WTC11 (cell line): ENCODE measurements at regions not wholly inside any gene's neighbourhood (a gene's known extent, or its start where the extent isn't known, plus 50 kb on each side); places are given as distances from the start of the nearest gene placed in this dataset.

Source experiments
- ATAC-seq: fragments of 200-7000 bp; cut with Tn5 transposase; 2 replicates; pipeline ENCODE4 v1.10.0; 2021; ENCODE audit warnings: mild to moderate bottlenecking, moderate library complexity
- CTCF ChIA-PET: fragments of 300-600 bp; sonication (Branson Sonifier 250); formaldehyde crosslinking; loops from one replicate; lab custom pipeline; 2021; ENCODE audit warnings: antibody characterized with exemption; lab: Charles Lee
- POLR2A ChIA-PET: fragments of 350-600 bp; sonication (Branson Sonifier 250); formaldehyde crosslinking; loops from one replicate; lab custom pipeline; 2021; ENCODE audit warnings: antibody characterized with exemption; lab: Charles Lee
- DNase-seq: peaks from one replicate; pipeline ENCODE4 v3.0.0; 2021; ENCODE audit warnings: low spot score
- H3K27ac Mint-ChIP-seq: 2 replicates; pipeline ENCODE4 v1.8.0; 2021; ENCODE audit warnings: mixed read lengths
- H3K27me3 Mint-ChIP-seq: 2 replicates; pipeline ENCODE4 v1.8.0; 2021; ENCODE audit warnings: low read depth, mild to moderate bottlenecking, moderate library complexity, mixed read lengths
- H3K36me3 Mint-ChIP-seq: 2 replicates; pipeline ENCODE4 v1.8.0; 2021; ENCODE audit warnings: mixed read lengths
- H3K4me1 Mint-ChIP-seq: 2 replicates; pipeline ENCODE4 v1.8.0; 2022; ENCODE audit warnings: mixed read lengths
- H3K4me3 Mint-ChIP-seq: 2 replicates; pipeline ENCODE4 v1.8.0; 2021; ENCODE audit warnings: mild to moderate bottlenecking, moderate library complexity, mixed read lengths
- H3K9me3 Mint-ChIP-seq: 2 replicates; pipeline ENCODE4 v1.8.0; 2021; ENCODE audit warnings: mixed read lengths
- AR ChIP-seq: fragments of 250-450 bp; sonication (Bioruptor Pico); IDR thresholded peaks from 2 replicates; pipeline ENCODE4 v1.9.0; 2021; ENCODE audit warnings: mild to moderate bottlenecking
- CREB1 ChIP-seq: sonication (generic); formaldehyde crosslinking; IDR thresholded peaks from 2 replicates; pipeline ENCODE4 v1.8.0; 2023; ENCODE audit warnings: mild to moderate bottlenecking, missing genetic modification reagents
- ETV6 ChIP-seq: sonication (generic); formaldehyde crosslinking; IDR thresholded peaks from 2 replicates; pipeline ENCODE4 v1.8.1; 2022; ENCODE audit warnings: mild to moderate bottlenecking, missing genetic modification reagents
- GABPB1 ChIP-seq: sonication (generic); formaldehyde crosslinking; IDR thresholded peaks from 2 replicates; pipeline ENCODE4 v1.8.1; 2023; ENCODE audit warnings: mild to moderate bottlenecking, missing genetic modification reagents
- GRHL2 ChIP-seq: fragments of 250-450 bp; sonication (Bioruptor Pico); IDR thresholded peaks from 2 replicates; pipeline ENCODE4 v1.8.0; 2022; ENCODE audit warnings: mild to moderate bottlenecking, moderate library complexity; ENCODE audit not compliant: insufficient replicate concordance, severe bottlenecking
- HMGA2 ChIP-seq: fragments of 250-450 bp; sonication (Bioruptor Pico); IDR thresholded peaks from 2 replicates; pipeline ENCODE4 v1.4.0; 2021; ENCODE audit warnings: mild to moderate bottlenecking, moderate library complexity
- IRF1 ChIP-seq: sonication (generic); formaldehyde crosslinking; IDR thresholded peaks from 2 replicates; pipeline ENCODE4 v1.8.0; 2023; ENCODE audit warnings: missing genetic modification reagents
- NFYB ChIP-seq: sonication (generic); formaldehyde crosslinking; conservative IDR thresholded peaks from 2 replicates; pipeline ENCODE4 v1.8.0; 2022; ENCODE audit warnings: low read depth, missing genetic modification reagents
- PRDM15 ChIP-seq: sonication (generic); formaldehyde crosslinking; IDR thresholded peaks from 2 replicates; pipeline ENCODE4 v1.8.0; 2022; ENCODE audit warnings: missing genetic modification reagents
- RORB ChIP-seq: fragments of 250-450 bp; sonication (Bioruptor Pico); IDR thresholded peaks from 2 replicates; pipeline ENCODE4 v1.9.0; 2021; ENCODE audit warnings: mild to moderate bottlenecking
- SOX15 ChIP-seq: fragments of 250-450 bp; sonication (Bioruptor Pico); IDR thresholded peaks from 2 replicates; pipeline ENCODE4 v1.9.0; 2021; ENCODE audit warnings: mild to moderate bottlenecking
- ZNF396 ChIP-seq: fragments of 250-450 bp; sonication (Bioruptor Pico); IDR thresholded peaks from 2 replicates; pipeline ENCODE4 v1.8.0; 2021; ENCODE audit warnings: mild to moderate bottlenecking, moderate library complexity, borderline replicate concordance
- TF ChIP-seq, protein P1 (sequence below): sonication (generic); formaldehyde crosslinking; IDR thresholded peaks from 2 replicates; pipeline ENCODE4 v1.8.0; 2023; ENCODE audit warnings: missing genetic modification reagents, mild to moderate bottlenecking, borderline replicate concordance
- TF ChIP-seq, protein P2 (sequence below): fragments of 250-450 bp; sonication (Bioruptor Pico); conservative IDR thresholded peaks from 2 replicates; pipeline ENCODE4 v1.9.0; 2021; ENCODE audit warnings: mild to moderate bottlenecking
- TF ChIP-seq, protein P3 (sequence below): sonication (generic); formaldehyde crosslinking; IDR thresholded peaks from 2 replicates; pipeline ENCODE4 v1.8.1; 2022; ENCODE audit warnings: low read depth, mild to moderate bottlenecking, moderate library complexity, missing genetic modification reagents, borderline replicate concordance
- TF ChIP-seq, protein P4 (sequence below): fragments of 250-450 bp; sonication (Bioruptor Pico); IDR thresholded peaks from 2 replicates; pipeline ENCODE4 v2.1.2; 2022; ENCODE audit warnings: mild to moderate bottlenecking, moderate library complexity

DNA sequence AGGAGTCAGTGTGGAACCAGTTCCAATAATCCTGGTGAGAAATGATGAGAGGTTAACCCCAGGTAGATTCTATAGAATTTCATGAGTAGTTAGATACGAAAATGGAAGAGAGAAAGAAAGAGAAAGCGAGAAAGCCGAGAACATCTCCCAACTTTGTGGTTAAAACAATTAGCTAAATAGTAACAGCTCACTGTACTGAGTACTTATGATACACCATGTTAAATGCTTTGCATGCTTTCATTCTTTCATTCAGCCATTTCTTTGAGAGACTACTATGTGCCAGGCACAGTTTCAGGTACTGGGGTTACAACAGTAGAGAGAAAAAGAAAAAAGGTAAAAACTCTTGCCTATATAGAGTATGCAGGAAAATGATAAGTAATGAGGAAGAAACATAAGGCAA lies 109.7 kb upstream of the SYT6 start:
- no peaks in the 10 kb centered on the region for H3K36me3 Mint-ChIP-seq
- CTCF ChIA-PET = no interaction called here

More for the DNA sequence above, 109.7 kb upstream of the SYT6 start:
- no peak for TF ChIP-seq RORB (CRISPR knock-in tag)
- no peak for TF ChIP-seq HMGA2 (CRISPR knock-in tag)
- no peak for TF ChIP-seq NFYB (CRISPR knock-in tag)
- TF ChIP-seq, protein P1, sequence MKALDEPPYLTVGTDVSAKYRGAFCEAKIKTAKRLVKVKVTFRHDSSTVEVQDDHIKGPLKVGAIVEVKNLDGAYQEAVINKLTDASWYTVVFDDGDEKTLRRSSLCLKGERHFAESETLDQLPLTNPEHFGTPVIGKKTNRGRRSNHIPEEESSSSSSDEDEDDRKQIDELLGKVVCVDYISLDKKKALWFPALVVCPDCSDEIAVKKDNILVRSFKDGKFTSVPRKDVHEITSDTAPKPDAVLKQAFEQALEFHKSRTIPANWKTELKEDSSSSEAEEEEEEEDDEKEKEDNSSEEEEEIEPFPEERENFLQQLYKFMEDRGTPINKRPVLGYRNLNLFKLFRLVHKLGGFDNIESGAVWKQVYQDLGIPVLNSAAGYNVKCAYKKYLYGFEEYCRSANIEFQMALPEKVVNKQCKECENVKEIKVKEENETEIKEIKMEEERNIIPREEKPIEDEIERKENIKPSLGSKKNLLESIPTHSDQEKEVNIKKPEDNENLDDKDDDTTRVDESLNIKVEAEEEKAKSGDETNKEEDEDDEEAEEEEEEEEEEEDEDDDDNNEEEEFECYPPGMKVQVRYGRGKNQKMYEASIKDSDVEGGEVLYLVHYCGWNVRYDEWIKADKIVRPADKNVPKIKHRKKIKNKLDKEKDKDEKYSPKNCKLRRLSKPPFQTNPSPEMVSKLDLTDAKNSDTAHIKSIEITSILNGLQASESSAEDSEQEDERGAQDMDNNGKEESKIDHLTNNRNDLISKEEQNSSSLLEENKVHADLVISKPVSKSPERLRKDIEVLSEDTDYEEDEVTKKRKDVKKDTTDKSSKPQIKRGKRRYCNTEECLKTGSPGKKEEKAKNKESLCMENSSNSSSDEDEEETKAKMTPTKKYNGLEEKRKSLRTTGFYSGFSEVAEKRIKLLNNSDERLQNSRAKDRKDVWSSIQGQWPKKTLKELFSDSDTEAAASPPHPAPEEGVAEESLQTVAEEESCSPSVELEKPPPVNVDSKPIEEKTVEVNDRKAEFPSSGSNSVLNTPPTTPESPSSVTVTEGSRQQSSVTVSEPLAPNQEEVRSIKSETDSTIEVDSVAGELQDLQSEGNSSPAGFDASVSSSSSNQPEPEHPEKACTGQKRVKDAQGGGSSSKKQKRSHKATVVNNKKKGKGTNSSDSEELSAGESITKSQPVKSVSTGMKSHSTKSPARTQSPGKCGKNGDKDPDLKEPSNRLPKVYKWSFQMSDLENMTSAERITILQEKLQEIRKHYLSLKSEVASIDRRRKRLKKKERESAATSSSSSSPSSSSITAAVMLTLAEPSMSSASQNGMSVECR (CRISPR knock-in tag) = no peak
- TF ChIP-seq CREB1 (CRISPR knock-in tag) = no peak
- TF ChIP-seq GABPB1 (CRISPR knock-in tag) = no peak
- no peak for TF ChIP-seq SOX15 (CRISPR knock-in tag)
- no peak for TF ChIP-seq GRHL2 (CRISPR knock-in tag)
- TF ChIP-seq ETV6 (CRISPR knock-in tag) = no peak
- TF ChIP-seq, protein P2, sequence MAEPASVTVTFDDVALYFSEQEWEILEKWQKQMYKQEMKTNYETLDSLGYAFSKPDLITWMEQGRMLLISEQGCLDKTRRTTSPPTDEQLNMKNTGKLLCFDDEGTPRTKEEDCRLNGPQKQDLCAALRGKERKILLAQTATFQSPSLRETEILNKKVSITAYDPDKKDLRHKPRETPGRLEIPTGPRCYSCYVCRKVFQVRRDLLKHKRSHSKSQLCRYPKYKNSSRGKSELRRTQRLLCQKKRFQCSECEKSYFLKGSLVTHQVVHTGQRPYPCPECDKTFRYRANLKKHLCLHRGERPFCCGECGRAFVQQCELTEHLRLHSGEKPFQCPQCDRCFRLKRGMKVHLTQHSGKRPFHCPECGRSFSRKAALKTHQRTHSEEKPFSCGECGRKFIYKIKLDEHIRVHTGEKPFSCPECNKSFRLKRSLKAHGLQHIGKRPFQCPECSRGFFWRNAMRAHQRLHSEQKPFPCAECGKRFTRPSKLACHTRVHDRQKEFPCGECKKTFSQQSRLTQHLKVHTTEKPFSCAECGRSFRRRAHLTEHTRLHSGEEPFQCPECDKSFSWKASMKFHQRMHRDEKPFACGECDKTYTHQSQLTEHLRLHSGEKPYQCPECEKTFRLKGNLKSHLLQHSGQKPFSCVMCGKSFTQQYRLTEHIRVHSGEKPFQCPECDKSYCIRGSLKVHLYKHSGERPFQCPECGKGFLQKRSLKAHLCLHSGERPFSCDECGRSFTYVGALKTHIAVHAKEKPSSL (CRISPR knock-in tag) = no peak
- TF ChIP-seq ZNF396 (CRISPR knock-in tag) = no peak
- no peak for TF ChIP-seq IRF1 (CRISPR knock-in tag)
- TF ChIP-seq, protein P3, sequence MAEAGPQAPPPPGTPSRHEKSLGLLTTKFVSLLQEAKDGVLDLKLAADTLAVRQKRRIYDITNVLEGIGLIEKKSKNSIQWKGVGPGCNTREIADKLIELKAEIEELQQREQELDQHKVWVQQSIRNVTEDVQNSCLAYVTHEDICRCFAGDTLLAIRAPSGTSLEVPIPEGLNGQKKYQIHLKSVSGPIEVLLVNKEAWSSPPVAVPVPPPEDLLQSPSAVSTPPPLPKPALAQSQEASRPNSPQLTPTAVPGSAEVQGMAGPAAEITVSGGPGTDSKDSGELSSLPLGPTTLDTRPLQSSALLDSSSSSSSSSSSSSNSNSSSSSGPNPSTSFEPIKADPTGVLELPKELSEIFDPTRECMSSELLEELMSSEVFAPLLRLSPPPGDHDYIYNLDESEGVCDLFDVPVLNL = no peak
- TF ChIP-seq AR (CRISPR knock-in tag) = no peak
- TF ChIP-seq, protein P4, sequence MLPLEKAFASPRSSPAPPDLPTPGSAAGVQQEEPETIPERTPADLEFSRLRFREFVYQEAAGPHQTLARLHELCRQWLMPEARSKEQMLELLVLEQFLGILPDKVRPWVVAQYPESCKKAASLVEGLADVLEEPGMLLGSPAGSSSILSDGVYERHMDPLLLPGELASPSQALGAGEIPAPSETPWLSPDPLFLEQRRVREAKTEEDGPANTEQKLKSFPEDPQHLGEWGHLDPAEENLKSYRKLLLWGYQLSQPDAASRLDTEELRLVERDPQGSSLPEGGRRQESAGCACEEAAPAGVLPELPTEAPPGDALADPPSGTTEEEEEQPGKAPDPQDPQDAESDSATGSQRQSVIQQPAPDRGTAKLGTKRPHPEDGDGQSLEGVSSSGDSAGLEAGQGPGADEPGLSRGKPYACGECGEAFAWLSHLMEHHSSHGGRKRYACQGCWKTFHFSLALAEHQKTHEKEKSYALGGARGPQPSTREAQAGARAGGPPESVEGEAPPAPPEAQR (CRISPR knock-in tag) = no peak
- TF ChIP-seq PRDM15 (CRISPR knock-in tag) = no peak
- no peaks in the 10 kb centered on the region for H3K4me1 Mint-ChIP-seq
- H3K9me3 Mint-ChIP-seq = no peaks in the 10 kb centered on the region
- H3K27ac Mint-ChIP-seq = no peak overlapping the region
- ATAC-seq = no peak
- no peak for DNase-seq
- peaks cover 42% of the 10 kb centered on the region for H3K27me3 Mint-ChIP-seq
- POLR2A ChIA-PET = no interaction called here
- no peak overlapping the region for H3K4me3 Mint-ChIP-seq
